OCI-LY1 (cell line): ENCODE measurements at regions not wholly inside any gene's neighbourhood (a gene's known extent, or its start where the extent isn't known, plus 50 kb on each side); places are given as distances from the start of the nearest gene placed in this dataset.

ENCODE experiments used
- H2AFZ ChIP-seq: fragments of 200-600 bp; sonication (generic), shearing (Covaris generic); 2 replicates; pipeline ENCODE4 v1.6.0; 2014; ENCODE audit warnings: antibody characterized with exemption, mild to moderate bottlenecking, low read length
- H3F3A ChIP-seq: fragments of 200-600 bp; sonication (generic), shearing (Covaris generic); 2 replicates; pipeline ENCODE4 v1.6.0; 2014; ENCODE audit warnings: mild to moderate bottlenecking, antibody characterized with exemption, low read length, moderate library complexity; ENCODE audit not compliant: insufficient read depth
- H3K27ac ChIP-seq: fragments of 200-600 bp; sonication (generic); 2 replicates; pipeline ENCODE4 v1.5.1; 2014; ENCODE audit warnings: low read length, mixed run types, mild to moderate bottlenecking, low read depth; ENCODE audit not compliant: poor library complexity, severe bottlenecking
- H3K27me3 ChIP-seq: fragments of 200-600 bp; sonication (generic); 2 replicates; pipeline ENCODE4 v1.6.0; 2014; ENCODE audit warnings: antibody characterized with exemption, mild to moderate bottlenecking, low read length, moderate library complexity; ENCODE audit not compliant: insufficient read depth
- H3K36me3 ChIP-seq: fragments of 200-600 bp; sonication (generic); 2 replicates; pipeline ENCODE4 v1.6.1; 2014; ENCODE audit warnings: mild to moderate bottlenecking, antibody characterized with exemption, low read length, moderate library complexity, mixed read lengths; ENCODE audit not compliant: insufficient read depth
- H3K4me1 ChIP-seq: fragments of 200-600 bp; sonication (generic); 2 replicates; pipeline ENCODE4 v1.5.1; 2014; ENCODE audit warnings: mild to moderate bottlenecking, low read length, moderate library complexity; ENCODE audit not compliant: insufficient read depth, severe bottlenecking
- H3K4me2 ChIP-seq: fragments of 200-600 bp; sonication (generic), shearing (Covaris generic); 2 replicates; pipeline ENCODE4 v1.6.1; 2014; ENCODE audit warnings: low read length
- H3K4me3 ChIP-seq: fragments of 200-600 bp; sonication (generic); 2 replicates; pipeline ENCODE4 v1.5.1; 2014; ENCODE audit warnings: low read length, low read depth, mild to moderate bottlenecking, mixed read lengths; ENCODE audit not compliant: poor library complexity, severe bottlenecking
- H3K79me2 ChIP-seq: fragments of 200-600 bp; shearing (Covaris generic); 2 replicates; pipeline ENCODE4 v1.6.1; 2016; ENCODE audit warnings: mixed run types, low read length, mixed read lengths; ENCODE audit not compliant: insufficient read depth
- H3K9ac ChIP-seq: fragments of 200-600 bp; sonication (generic), shearing (Covaris generic); 2 replicates; pipeline ENCODE4 v1.6.1; 2014; ENCODE audit warnings: mild to moderate bottlenecking, low read length, mixed read lengths
- H3K9me2 ChIP-seq: fragments of 200-600 bp; sonication (generic), shearing (Covaris generic); 2 replicates; pipeline ENCODE4 v1.6.1; 2014; ENCODE audit warnings: low read depth, mild to moderate bottlenecking, low read length, mixed read lengths
- H3K9me3 ChIP-seq: fragments of 200-600 bp; shearing (Covaris generic); 2 replicates; pipeline ENCODE4 v1.6.1; 2014; ENCODE audit warnings: low read length, mixed read lengths
- H4K20me1 ChIP-seq: fragments of 200-600 bp; sonication (generic), shearing (Covaris generic); 2 replicates; pipeline ENCODE4 v1.6.0; 2016; ENCODE audit warnings: mild to moderate bottlenecking, low read length; ENCODE audit not compliant: insufficient read depth
- EZH2 ChIP-seq: fragments of 200-600 bp; sonication (generic), shearing (Covaris generic); IDR thresholded peaks from 2 replicates; pipeline ENCODE4 v1.8.0; 2017; ENCODE audit warnings: borderline replicate concordance, mixed run types, mild to moderate bottlenecking, antibody characterized with exemption, low read length, moderate library complexity, mixed read lengths
- TF ChIP-seq, protein P1 (sequence below): fragments of 200-600 bp; sonication (generic), shearing (Covaris generic); IDR thresholded peaks from 2 replicates; pipeline ENCODE4 v1.5.1; 2017; ENCODE audit warnings: mild to moderate bottlenecking, antibody characterized with exemption, low read length, moderate library complexity, mixed read lengths

DNA sequence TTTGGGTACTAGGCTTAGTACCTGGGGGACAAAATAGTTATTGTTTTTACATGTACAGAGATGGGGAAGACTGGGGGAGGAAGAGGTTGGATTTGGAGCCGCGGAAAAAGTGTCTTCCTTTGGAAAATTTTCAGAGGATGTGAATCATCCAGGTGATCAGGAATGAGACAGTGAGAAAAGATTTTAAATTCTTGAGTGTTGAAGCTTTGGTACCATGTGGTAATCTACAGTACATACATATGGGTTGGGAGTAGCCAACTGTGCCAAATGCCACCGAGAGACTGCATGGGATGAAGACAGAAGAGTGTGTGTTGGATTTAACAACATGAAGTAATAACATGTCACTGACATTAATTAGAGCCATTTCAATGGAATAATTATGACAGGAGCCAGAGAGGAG, 1238.2 kb downstream of the ROBO1 start:
- no peaks in the 10 kb centered on the region for H3F3A ChIP-seq
- no peak overlapping the region for H3K27ac ChIP-seq
- no peak overlapping the region for H3K4me3 ChIP-seq
- no peaks in the 10 kb centered on the region for H3K27me3 ChIP-seq
- no peaks in the 10 kb centered on the region for H4K20me1 ChIP-seq
- H3K9ac ChIP-seq = no peak overlapping the region
- no peak overlapping the region for H2AFZ ChIP-seq
- no peaks in the 10 kb centered on the region for H3K4me1 ChIP-seq
- no peaks in the 10 kb centered on the region for H3K9me2 ChIP-seq
- no peaks in the 10 kb centered on the region for H3K79me2 ChIP-seq
- H3K4me2 ChIP-seq = no peak overlapping the region
- TF ChIP-seq, protein P1, sequence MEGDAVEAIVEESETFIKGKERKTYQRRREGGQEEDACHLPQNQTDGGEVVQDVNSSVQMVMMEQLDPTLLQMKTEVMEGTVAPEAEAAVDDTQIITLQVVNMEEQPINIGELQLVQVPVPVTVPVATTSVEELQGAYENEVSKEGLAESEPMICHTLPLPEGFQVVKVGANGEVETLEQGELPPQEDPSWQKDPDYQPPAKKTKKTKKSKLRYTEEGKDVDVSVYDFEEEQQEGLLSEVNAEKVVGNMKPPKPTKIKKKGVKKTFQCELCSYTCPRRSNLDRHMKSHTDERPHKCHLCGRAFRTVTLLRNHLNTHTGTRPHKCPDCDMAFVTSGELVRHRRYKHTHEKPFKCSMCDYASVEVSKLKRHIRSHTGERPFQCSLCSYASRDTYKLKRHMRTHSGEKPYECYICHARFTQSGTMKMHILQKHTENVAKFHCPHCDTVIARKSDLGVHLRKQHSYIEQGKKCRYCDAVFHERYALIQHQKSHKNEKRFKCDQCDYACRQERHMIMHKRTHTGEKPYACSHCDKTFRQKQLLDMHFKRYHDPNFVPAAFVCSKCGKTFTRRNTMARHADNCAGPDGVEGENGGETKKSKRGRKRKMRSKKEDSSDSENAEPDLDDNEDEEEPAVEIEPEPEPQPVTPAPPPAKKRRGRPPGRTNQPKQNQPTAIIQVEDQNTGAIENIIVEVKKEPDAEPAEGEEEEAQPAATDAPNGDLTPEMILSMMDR = no peak
- no peak for TF ChIP-seq EZH2
- H3K9me3 ChIP-seq = no peaks in the 10 kb centered on the region
- no peaks in the 10 kb centered on the region for H3K36me3 ChIP-seq

DNA sequence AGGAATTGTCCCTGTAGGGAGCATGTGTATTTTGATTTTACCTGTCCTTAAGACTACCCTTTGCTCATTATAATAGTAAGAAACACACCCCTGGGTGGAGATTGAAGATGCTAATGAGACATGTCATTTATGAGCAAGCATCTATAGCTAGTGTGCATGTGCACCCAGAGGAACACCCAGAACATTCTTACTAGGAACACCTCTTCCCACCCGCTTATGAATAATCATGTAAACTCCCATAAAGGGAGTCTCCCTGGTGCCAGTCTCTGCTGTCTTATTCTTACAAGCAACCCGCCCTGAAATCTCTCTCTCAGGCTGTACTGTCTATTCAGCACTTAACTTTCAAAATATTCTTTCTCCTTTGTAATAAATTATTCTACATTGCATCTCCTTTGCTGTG, 1227.3 kb downstream of the ROBO1 start:
- Histone ChIP-seq H4K20me1 (no peaks in the 10 kb centered on the region), H3K27me3 (no peaks in the 10 kb centered on the region), H3K9me3 (no peaks in the 10 kb centered on the region), H3K36me3 (no peaks in the 10 kb centered on the region), H3F3A (no peaks in the 10 kb centered on the region), H3K9ac (no peak overlapping the region), H3K4me3 (no peak overlapping the region), H2AFZ (no peak overlapping the region), H3K4me1 (no peaks in the 10 kb centered on the region), H3K79me2 (no peaks in the 10 kb centered on the region), H3K27ac (no peak overlapping the region), H3K4me2 (no peak overlapping the region), H3K9me2 (no peaks in the 10 kb centered on the region)
- no peak for TF ChIP-seq EZH2
- TF ChIP-seq, protein P1 = no peak

DNA sequence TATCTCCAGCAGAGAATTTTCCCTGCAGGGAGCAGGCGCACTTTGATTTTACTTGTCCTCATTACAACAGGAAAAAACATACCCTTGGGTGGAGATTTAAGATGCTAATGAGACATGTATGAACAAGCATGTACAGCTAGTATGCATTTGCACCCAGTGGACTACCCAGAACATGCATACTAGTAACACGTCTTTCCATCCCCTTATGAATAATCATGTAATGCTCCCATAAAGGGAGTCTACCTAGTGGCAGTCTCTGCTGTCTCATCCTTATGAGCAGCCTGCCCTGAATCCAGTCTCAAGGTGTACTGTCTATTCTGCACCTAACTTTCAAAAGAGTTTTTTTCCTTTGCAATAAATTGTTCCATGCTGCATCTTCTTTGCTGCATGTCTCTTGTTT, 1222.0 kb downstream of the ROBO1 start:
- Histone ChIP-seq H3K9me3 (no peaks in the 10 kb centered on the region), H3K27me3 (no peaks in the 10 kb centered on the region), H2AFZ (no peak overlapping the region), H3K4me3 (no peak overlapping the region), H4K20me1 (no peaks in the 10 kb centered on the region), H3K27ac (no peak overlapping the region), H3K36me3 (no peaks in the 10 kb centered on the region), H3K4me2 (no peak overlapping the region), H3K79me2 (no peaks in the 10 kb centered on the region), H3F3A (no peaks in the 10 kb centered on the region), H3K9me2 (no peaks in the 10 kb centered on the region), H3K4me1 (no peaks in the 10 kb centered on the region), H3K9ac (no peak overlapping the region)
- TF ChIP-seq, protein P1 = no peak
- no peak for TF ChIP-seq EZH2
